CD14-positive monocyte (primary cell): ENCODE measurements at regions not wholly inside any gene's neighbourhood (a gene's known extent, or its start where the extent isn't known, plus 50 kb on each side); places are given as distances from the start of the nearest gene placed in this dataset.

Experiments used
- DNase-seq, 3 donors: peaks; one replicate each; pipeline ENCODE4 v3.0.0-alpha.2; 2011 to 2022
- H2AFZ ChIP-seq: 2 replicates; pipeline ENCODE4 v1.6.0; 2012; ENCODE audit warnings: mild to moderate bottlenecking, low read depth, low read length, inconsistent platforms; ENCODE audit not compliant: insufficient read depth, poor library complexity, severe bottlenecking
- H3K27ac ChIP-seq, 2 donors: 1 replicate in 1 of 2; 2 replicates in 1 of 2; pipeline ENCODE4 v1.5.1; 2012 to 2013; ENCODE audit warnings: low read length in 2 of 2, control low read depth in 1 of 2, inconsistent platforms in 1 of 2, low read depth in 1 of 2, mild to moderate bottlenecking in 1 of 2
- H3K27me3 ChIP-seq, 2 donors: one replicate each; pipeline versions ENCODE4 v1.6.0 to v1.6.1; 2011 to 2013; ENCODE audit warnings: low read length in 2 of 2; ENCODE audit not compliant: control insufficient read depth in 2 of 2, insufficient read depth in 2 of 2
- H3K36me3 ChIP-seq, 2 donors: replicated peaks in 1 of 2; 1 replicate in 1 of 2; 2 replicates in 1 of 2; pipeline versions ENCODE4 v1.5.1 to v1.6.1; 2012 to 2013; ENCODE audit warnings: low read length in 2 of 2, control low read depth in 1 of 2, inconsistent platforms in 1 of 2, mild to moderate bottlenecking in 1 of 2; ENCODE audit not compliant: insufficient read depth in 2 of 2, control insufficient read depth in 1 of 2
- H3K4me1 ChIP-seq, 2 donors: 1 replicate in 1 of 2; 2 replicates in 1 of 2; pipeline versions ENCODE4 v1.5.1 to v1.6.1; 2012 to 2013; ENCODE audit warnings: low read length in 2 of 2, control low read depth in 1 of 2, inconsistent platforms in 1 of 2, mild to moderate bottlenecking in 1 of 2, moderate library complexity in 1 of 2; ENCODE audit not compliant: insufficient read depth in 2 of 2, control insufficient read depth in 1 of 2
- H3K4me2 ChIP-seq: replicated peaks from 2 replicates; pipeline ENCODE3; 2012; ENCODE audit warnings: low read length, moderate library complexity, mild to moderate bottlenecking; ENCODE audit not compliant: poor library complexity, severe bottlenecking; ENCODE audit errors: extremely low read depth
- H3K4me3 ChIP-seq, 3 experiments: fragments of 200-600 bp in 1 of 3; sonication (generic) in 1 of 3; replicated peaks in 1 of 3; 1 replicate in 2 of 3; 2 replicates in 1 of 3; pipeline ENCODE4 v1.5.1; 2011 to 2013; ENCODE audit warnings: low read length in 3 of 3, mild to moderate bottlenecking in 3 of 3, control low read depth in 2 of 3, low read depth in 2 of 3, inconsistent platforms in 1 of 3, moderate library complexity in 1 of 3
- H3K79me2 ChIP-seq: 2 replicates; pipeline ENCODE4 v1.6.0; 2012; ENCODE audit warnings: mild to moderate bottlenecking, control low read depth, inconsistent platforms, low read length, moderate library complexity; ENCODE audit not compliant: insufficient read depth
- H3K9ac ChIP-seq: 2 replicates; pipeline ENCODE4 v1.6.0; 2017; ENCODE audit warnings: low read length, mild to moderate bottlenecking; ENCODE audit not compliant: insufficient read depth, poor library complexity, severe bottlenecking
- H3K9me3 ChIP-seq, 2 donors: replicated peaks in 1 of 2; 1 replicate in 1 of 2; 2 replicates in 1 of 2; pipeline versions ENCODE4 v1.5.1 to v1.6.1; 2012 to 2013; ENCODE audit warnings: low read length in 2 of 2, control low read depth in 1 of 2; ENCODE audit not compliant: control insufficient read depth in 1 of 2, insufficient read depth in 1 of 2
- H4K20me1 ChIP-seq: 2 replicates; pipeline ENCODE4 v1.6.0; 2012; ENCODE audit warnings: mild to moderate bottlenecking, low read length, control low read depth, moderate library complexity; ENCODE audit not compliant: insufficient read depth
- H3K27ac Mint-ChIP-seq, 7 donors: one replicate each; pipeline ENCODE4 v1.8.0; 2020; ENCODE audit warnings: mild to moderate bottlenecking in 7 of 7, mixed read lengths in 7 of 7, moderate library complexity in 6 of 7, inconsistent platforms in 2 of 7
- H3K27me3 Mint-ChIP-seq, 3 donors: one replicate each; pipeline ENCODE4 v1.8.0; 2021 to 2022; ENCODE audit warnings: low read depth in 3 of 3, mild to moderate bottlenecking in 3 of 3, mixed read lengths in 3 of 3, moderate library complexity in 3 of 3, inconsistent platforms in 1 of 3
- H3K36me3 Mint-ChIP-seq, 2 donors: one replicate each; pipeline ENCODE4 v1.8.0; 2020; ENCODE audit warnings: mixed read lengths in 2 of 2, inconsistent platforms in 1 of 2, mild to moderate bottlenecking in 1 of 2
- H3K4me1 Mint-ChIP-seq: one replicate; pipeline ENCODE4 v1.8.0; 2020; ENCODE audit warnings: mild to moderate bottlenecking, mixed read lengths
- H3K4me3 Mint-ChIP-seq, 2 donors: one replicate each; pipeline ENCODE4 v1.8.0; 2020; ENCODE audit warnings: mild to moderate bottlenecking in 2 of 2, mixed read lengths in 2 of 2, moderate library complexity in 1 of 2
- H3K9me3 Mint-ChIP-seq, 7 donors: one replicate each; pipeline ENCODE4 v1.8.0; 2020 to 2022; ENCODE audit warnings: mixed read lengths in 7 of 7, mild to moderate bottlenecking in 6 of 7, moderate library complexity in 6 of 7, inconsistent platforms in 2 of 7
- WGBS: methylation state at CpG from one replicate; pipeline ENCODE4 v1.1.5; 2013; ENCODE audit warnings: missing lambda C conversion rate; ENCODE audit not compliant: insufficient coverage; 5-methylcytosine and 5-hydroxymethylcytosine counted together
- intact Hi-C, 2 donors: fragments of 100-400 bp; cut with micrococcal nuclease; formaldehyde crosslinking; loops; one replicate each; pipeline versions ENCODE4 v1.15.0 to v1.15.1; 2023
- TF ChIP-seq, protein P1 (sequence below): fragments of 200-600 bp; IDR thresholded peaks from one replicate; pipeline ENCODE4 v1.8.0; 2022; ENCODE audit warnings: antibody characterized with exemption, mild to moderate bottlenecking

DNA sequence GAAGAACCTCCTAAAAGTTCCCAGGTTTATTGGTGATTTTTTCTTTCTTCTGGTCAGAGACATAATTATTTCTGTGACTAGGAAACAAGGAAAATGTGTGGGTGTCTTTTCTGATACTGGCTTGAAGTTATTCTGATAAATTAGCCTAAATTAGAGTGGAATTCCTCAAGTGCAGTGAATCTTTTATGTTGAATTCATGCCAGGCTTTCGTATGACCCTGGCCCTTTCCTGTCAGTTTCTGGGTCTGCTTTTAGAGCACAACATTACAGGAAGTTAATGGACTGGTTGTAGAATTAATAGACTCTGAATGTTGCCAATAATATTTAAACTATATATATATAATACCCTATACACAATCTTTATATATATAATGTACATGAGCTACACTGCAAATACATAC is 230.6 kb upstream of the KIAA1217 start:
- Mint-ChIP-seq H3K36me3 (no peaks in the 10 kb centered on the region), H3K27me3 (peaks cover 0 to 4% (median 1%) of the 10 kb centered on the region in 3 donors), H3K27ac (no peak overlapping the region), H3K4me1 (no peaks in the 10 kb centered on the region), H3K9me3 (peaks cover 0 to 9% (median 4%) of the 10 kb centered on the region in 7 donors), H3K4me3 (no peak overlapping the region)
- Histone ChIP-seq H3K36me3 (no peaks in the 10 kb centered on the region), H3K4me3 (no peak overlapping the region), H4K20me1 (no peaks in the 10 kb centered on the region), H3K4me2 (no peak overlapping the region), H3K9ac (no peak overlapping the region), H3K27me3 (peaks cover 0 to 2% of the 10 kb centered on the region in 2 donors), H3K9me3 (no peaks in the 10 kb centered on the region), H3K79me2 (no peaks in the 10 kb centered on the region), H3K4me1 (no peaks in the 10 kb centered on the region), H3K27ac (no peak overlapping the region), H2AFZ (no peak overlapping the region)
- WGBS: no CpG with 5 or more reads among the region's 1 CpG
- intact Hi-C loops: no loop called here
- DNase-seq: no peak
- TF ChIP-seq, protein P1, sequence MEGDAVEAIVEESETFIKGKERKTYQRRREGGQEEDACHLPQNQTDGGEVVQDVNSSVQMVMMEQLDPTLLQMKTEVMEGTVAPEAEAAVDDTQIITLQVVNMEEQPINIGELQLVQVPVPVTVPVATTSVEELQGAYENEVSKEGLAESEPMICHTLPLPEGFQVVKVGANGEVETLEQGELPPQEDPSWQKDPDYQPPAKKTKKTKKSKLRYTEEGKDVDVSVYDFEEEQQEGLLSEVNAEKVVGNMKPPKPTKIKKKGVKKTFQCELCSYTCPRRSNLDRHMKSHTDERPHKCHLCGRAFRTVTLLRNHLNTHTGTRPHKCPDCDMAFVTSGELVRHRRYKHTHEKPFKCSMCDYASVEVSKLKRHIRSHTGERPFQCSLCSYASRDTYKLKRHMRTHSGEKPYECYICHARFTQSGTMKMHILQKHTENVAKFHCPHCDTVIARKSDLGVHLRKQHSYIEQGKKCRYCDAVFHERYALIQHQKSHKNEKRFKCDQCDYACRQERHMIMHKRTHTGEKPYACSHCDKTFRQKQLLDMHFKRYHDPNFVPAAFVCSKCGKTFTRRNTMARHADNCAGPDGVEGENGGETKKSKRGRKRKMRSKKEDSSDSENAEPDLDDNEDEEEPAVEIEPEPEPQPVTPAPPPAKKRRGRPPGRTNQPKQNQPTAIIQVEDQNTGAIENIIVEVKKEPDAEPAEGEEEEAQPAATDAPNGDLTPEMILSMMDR: no peak

DNA sequence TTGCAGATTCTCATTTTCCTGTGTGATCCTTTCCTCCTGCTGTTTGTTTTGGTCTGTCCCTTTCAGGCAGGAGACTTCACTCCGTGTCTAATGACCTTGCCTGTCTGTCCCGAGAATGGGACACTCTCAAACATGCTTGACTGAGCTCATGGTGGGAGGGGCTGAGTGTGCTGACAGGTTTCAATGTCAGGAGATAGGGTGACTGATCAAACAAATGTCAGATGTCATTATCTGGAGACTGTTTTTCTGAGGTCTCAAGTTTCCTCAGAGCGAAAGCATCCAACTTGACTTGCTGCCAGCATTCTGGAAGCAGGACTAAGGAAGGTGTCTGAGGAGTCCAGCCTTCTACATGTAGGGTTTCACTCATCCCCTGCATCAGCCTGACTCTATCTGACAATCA is 228.8 kb upstream of the KIAA1217 start:
- H2AFZ ChIP-seq: no peak overlapping the region
- H3K9ac ChIP-seq: no peak overlapping the region
- Mint-ChIP-seq H3K4me3 (no peak overlapping the region), H3K9me3 (peaks cover 0 to 17% (median 8%) of the 10 kb centered on the region in 7 donors), H3K27me3 (peaks cover 0 to 6% (median 1%) of the 10 kb centered on the region in 3 donors), H3K36me3 (no peaks in the 10 kb centered on the region), H3K27ac (no peak overlapping the region), H3K4me1 (no peaks in the 10 kb centered on the region)
- 80% methylated on average over 1 of the region's 3 CpGs for WGBS
- H3K27me3 ChIP-seq: peaks cover 0 to 2% of the 10 kb centered on the region in 2 donors
- TF ChIP-seq, protein P1: no peak
- no peaks in the 10 kb centered on the region for H3K36me3 ChIP-seq
- H3K4me1 ChIP-seq: no peaks in the 10 kb centered on the region
- H3K79me2 ChIP-seq: no peaks in the 10 kb centered on the region
- no peak overlapping the region for H3K4me2 ChIP-seq
- intact Hi-C loops: no loop called here
- no peak overlapping the region for H3K27ac ChIP-seq
- no peak for DNase-seq
- no peak overlapping the region for H3K4me3 ChIP-seq
- no peaks in the 10 kb centered on the region for H3K9me3 ChIP-seq
- H4K20me1 ChIP-seq: no peaks in the 10 kb centered on the region
